ENCODE measurements at regions not wholly inside any gene's neighbourhood (a gene's known extent, or its start where the extent isn't known, plus 50 kb on each side); places are given as distances from the start of the nearest gene placed in this dataset.

DNA sequence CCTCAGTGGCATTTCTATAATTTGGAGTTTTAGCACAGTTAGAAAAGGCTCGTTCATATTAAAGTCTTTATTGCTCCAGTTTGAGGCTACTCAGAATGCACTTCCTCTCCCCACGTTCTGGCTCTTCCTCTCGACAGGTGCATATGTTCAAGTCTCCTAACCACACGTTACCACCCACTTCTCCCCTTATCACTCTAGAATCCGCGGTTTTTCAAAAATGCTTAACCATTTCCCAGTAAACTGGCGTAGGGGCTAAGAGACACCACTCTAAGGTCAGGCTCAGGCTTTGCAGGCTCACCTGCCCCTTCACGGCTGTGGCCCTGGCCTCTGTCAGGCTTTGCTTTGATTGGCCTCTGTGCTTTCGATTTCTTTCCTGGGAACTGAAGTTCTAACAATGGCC is 383.6 kb downstream of the GLRX3 start:
- DNase-seq = no peak
- Histone ChIP-seq H3K36me3 (no peaks in the 10 kb centered on the region), H3K9me3 (no peaks in the 10 kb centered on the region), H3K27me3 (no peaks in the 10 kb centered on the region), H3K4me1 (ENCODE audit: insufficient read depth) (no peaks in the 10 kb centered on the region), H3K27ac (no peak overlapping the region), H3K4me3 (no peak overlapping the region)
- TF ChIP-seq POLR2A (IDR thresholded peaks at IDR 0.05) = no peak
- no peak for TF ChIP-seq EP300 (IDR thresholded peaks at IDR 0.05)
- TF ChIP-seq, protein P1, sequence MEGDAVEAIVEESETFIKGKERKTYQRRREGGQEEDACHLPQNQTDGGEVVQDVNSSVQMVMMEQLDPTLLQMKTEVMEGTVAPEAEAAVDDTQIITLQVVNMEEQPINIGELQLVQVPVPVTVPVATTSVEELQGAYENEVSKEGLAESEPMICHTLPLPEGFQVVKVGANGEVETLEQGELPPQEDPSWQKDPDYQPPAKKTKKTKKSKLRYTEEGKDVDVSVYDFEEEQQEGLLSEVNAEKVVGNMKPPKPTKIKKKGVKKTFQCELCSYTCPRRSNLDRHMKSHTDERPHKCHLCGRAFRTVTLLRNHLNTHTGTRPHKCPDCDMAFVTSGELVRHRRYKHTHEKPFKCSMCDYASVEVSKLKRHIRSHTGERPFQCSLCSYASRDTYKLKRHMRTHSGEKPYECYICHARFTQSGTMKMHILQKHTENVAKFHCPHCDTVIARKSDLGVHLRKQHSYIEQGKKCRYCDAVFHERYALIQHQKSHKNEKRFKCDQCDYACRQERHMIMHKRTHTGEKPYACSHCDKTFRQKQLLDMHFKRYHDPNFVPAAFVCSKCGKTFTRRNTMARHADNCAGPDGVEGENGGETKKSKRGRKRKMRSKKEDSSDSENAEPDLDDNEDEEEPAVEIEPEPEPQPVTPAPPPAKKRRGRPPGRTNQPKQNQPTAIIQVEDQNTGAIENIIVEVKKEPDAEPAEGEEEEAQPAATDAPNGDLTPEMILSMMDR (IDR thresholded peaks at IDR 0.05) = no peak
- intact Hi-C loops (cut with DNase I) = loop anchor here in 1 of 4 donors (10.0 kb wide), 1 partner anchor 275 kb away; no protein-coding TSS in a partner anchor
- 78 to 82% (median 79%) methylated on average over 9 of the region's 9 CpGs for WGBS, 3 donors

DNA sequence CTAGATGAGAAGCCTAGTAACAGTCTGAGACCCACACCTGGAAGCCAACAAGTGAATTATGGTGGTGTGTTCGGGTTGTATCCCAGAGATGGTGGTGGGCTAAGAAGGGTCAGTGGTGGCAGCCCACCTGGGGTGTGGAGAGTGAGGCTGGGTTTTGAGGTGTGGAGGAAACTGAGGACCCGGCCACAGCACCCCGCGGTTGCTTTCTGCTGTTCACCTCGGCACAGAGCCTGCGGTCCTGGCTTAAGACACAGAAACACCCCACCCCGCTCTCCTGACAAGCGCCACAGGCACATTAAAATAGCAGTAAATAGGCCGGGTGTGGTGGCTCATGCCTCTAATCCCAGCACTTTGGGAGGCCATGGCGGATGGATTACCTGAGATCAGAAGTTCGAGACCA is 395.1 kb downstream of the GLRX3 start:
- Histone ChIP-seq H3K27ac (no peak overlapping the region), H3K4me1 (ENCODE audit: insufficient read depth) (no peaks in the 10 kb centered on the region), H3K9me3 (no peaks in the 10 kb centered on the region), H3K4me3 (no peak overlapping the region), H3K36me3 (no peaks in the 10 kb centered on the region), H3K27me3 (no peaks in the 10 kb centered on the region)
- intact Hi-C loops (cut with DNase I) = no loop called here
- 85 to 90% (median 86%) methylated on average over 11 of the region's 11 CpGs for WGBS, 3 donors
- no peak for DNase-seq
- TF ChIP-seq, protein P1 (IDR thresholded peaks at IDR 0.05) = no peak
- TF ChIP-seq POLR2A (IDR thresholded peaks at IDR 0.05) (no peak), EP300 (IDR thresholded peaks at IDR 0.05) (no peak)

DNA sequence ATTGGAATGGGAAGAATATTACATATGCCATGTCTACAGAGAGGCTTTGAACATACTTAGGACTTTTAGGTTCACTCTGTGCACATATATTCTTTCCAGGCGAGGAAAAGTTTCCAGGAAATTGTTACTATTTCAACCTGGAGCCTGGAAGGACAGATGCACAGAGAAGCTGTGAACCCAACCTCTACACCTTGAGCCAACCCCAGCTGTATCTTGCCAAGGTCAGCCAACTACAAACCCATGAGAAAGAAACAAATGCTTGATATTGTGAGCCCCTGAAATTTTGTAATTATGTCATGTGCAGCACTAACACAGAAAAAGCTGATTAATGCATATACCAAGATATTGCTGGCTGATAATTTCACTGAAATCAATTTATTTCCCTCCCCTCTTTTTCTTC is 404.9 kb downstream of the GLRX3 start:
- intact Hi-C loops (cut with DNase I) = no loop called here
- no peaks in the 10 kb centered on the region for H3K27me3 ChIP-seq
- H3K4me1 ChIP-seq (ENCODE audit: insufficient read depth) = no peaks in the 10 kb centered on the region
- WGBS, 3 donors = 73 to 83% (median 81%) methylated on average over 1 of the region's 1 CpG
- no peak overlapping the region for H3K4me3 ChIP-seq
- H3K9me3 ChIP-seq = no peaks in the 10 kb centered on the region
- H3K27ac ChIP-seq = no peak overlapping the region
- no peak for DNase-seq
- no peak for TF ChIP-seq POLR2A (IDR thresholded peaks at IDR 0.05)
- TF ChIP-seq EP300 (IDR thresholded peaks at IDR 0.05) = no peak
- TF ChIP-seq, protein P1 (IDR thresholded peaks at IDR 0.05) = no peak
- no peaks in the 10 kb centered on the region for H3K36me3 ChIP-seq

DNA sequence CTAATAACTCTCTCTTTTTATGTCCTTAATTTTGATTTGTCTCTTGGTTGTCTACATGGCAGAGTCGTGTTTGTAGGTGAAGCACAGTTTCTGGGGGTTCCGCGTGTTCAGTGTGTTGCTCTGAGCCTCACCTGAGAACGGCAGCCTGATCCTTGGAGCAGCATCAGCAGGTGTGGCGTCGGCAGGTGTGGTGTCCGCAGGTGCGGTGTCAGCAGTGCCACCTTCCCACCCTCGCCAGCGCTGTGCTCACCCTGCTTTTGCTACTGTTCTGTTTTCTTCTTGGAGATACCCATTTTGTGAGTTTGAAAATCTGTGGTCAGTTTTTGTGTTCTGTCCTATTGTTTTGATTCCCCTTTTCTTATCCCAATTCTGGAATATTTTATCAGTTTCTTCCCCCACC is 406.6 kb downstream of the GLRX3 start:
- no peaks in the 10 kb centered on the region for H3K36me3 ChIP-seq
- TF ChIP-seq, protein P1 (IDR thresholded peaks at IDR 0.05) = no peak
- no peak for TF ChIP-seq EP300 (IDR thresholded peaks at IDR 0.05)
- TF ChIP-seq POLR2A (IDR thresholded peaks at IDR 0.05) = no peak
- H3K27me3 ChIP-seq = no peaks in the 10 kb centered on the region
- no peak overlapping the region for H3K27ac ChIP-seq
- no peak for DNase-seq
- H3K9me3 ChIP-seq = no peaks in the 10 kb centered on the region
- H3K4me3 ChIP-seq = no peak overlapping the region
- intact Hi-C loops (cut with DNase I) = no loop called here
- no peaks in the 10 kb centered on the region for H3K4me1 ChIP-seq (ENCODE audit: insufficient read depth)
- WGBS, 3 donors = 78 to 91% (median 81%) methylated on average over 10 of the region's 10 CpGs

DNA sequence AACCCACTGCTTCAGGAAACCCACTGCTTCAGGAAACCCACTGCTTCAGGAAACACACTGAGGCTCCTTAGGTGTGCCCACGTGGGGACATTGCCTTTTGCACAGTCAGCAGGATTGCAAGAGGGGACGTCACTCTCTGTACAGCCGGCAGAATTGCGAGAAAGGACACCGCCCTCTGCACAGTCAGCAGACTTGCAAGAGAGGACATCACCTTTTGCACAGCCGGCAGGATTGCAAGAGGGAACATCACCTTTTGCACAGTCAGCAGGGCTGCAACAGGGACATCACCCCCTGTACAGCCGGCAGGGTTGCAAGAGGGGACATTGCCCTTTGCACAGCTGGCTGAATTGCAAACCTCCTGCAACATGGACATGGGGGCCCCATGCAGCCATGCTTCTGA is 407.6 kb downstream of the GLRX3 start:
- H3K27ac ChIP-seq = no peak overlapping the region
- no peak overlapping the region for H3K4me3 ChIP-seq
- 74 to 77% (median 75%) methylated on average over 7 of the region's 7 CpGs for WGBS, 3 donors
- no peaks in the 10 kb centered on the region for H3K9me3 ChIP-seq
- no peaks in the 10 kb centered on the region for H3K4me1 ChIP-seq (ENCODE audit: insufficient read depth)
- no peak for TF ChIP-seq POLR2A (IDR thresholded peaks at IDR 0.05)
- TF ChIP-seq EP300 (IDR thresholded peaks at IDR 0.05) = no peak
- TF ChIP-seq, protein P1 (IDR thresholded peaks at IDR 0.05) = no peak
- H3K36me3 ChIP-seq = no peaks in the 10 kb centered on the region
- no peak for DNase-seq
- no peaks in the 10 kb centered on the region for H3K27me3 ChIP-seq
- intact Hi-C loops (cut with DNase I) = no loop called here

All from ovary (tissue), 7 donors.